K562 (cell line): ENCODE measurements at regions not wholly inside any gene's neighbourhood (a gene's known extent, or its start where the extent isn't known, plus 50 kb on each side); places are given as distances from the start of the nearest gene placed in this dataset.

Experiments
- ATAC-seq: fragments of 200-7000 bp; cut with Tn5 transposase; 3 replicates; pipeline ENCODE4 v1.9.1; 2020; ENCODE audit warnings: moderate library complexity
- BruUV-seq: library from RNA; stranded (reverse); fragments of 400-500 nt; replicated peaks from 2 replicates; lab custom pipeline; 2021; lab: Mats Ljungman, UMichigan
- CTCF ChIA-PET: fragments of 300-600 bp; formaldehyde crosslinking; extraction: SDS; loops from one replicate; lab custom pipeline; 2021; ENCODE audit warnings: low intra/inter-chr PET ratio; lab: Yijun Ruan, JAX
- POLR2A ChIA-PET: fragments of 300-600, 350-650 bp; sonication (Branson Sonifier 250); formaldehyde crosslinking; extraction: SDS; loops from one replicate; lab custom pipeline; 2021; ENCODE audit warnings: antibody characterized with exemption, inconsistent platforms; lab: Yijun Ruan, JAX
- DNase-seq, 4 experiments: peaks; one replicate each; pipeline versions ENCODE4 v3.0.0 to v3.0.0-alpha.2; 2011 to 2018; ENCODE audit warnings: low spot score in 3 of 4, mixed read lengths in 3 of 4; ENCODE audit errors: extremely low read depth in 1 of 4
- FAIRE-seq: peaks from 2 replicates; lab custom pipeline; 2011; peaks lifted over from hg19 to GRCh38; lab: Jason Lieb, UNC
- H2AFZ ChIP-seq: 2 replicates; pipeline ENCODE4 v1.6.0; 2011; ENCODE audit warnings: low read depth, low read length, control low read depth, inconsistent platforms
- H3K27ac ChIP-seq: fragments of 200-600 bp; 3 replicates; pipeline ENCODE4 v1.8.0; 2011; ENCODE audit warnings: low read depth, mild to moderate bottlenecking, control low read depth, inconsistent platforms, low read length, moderate library complexity, mixed read lengths; ENCODE audit errors: extremely low read depth
- H3K27me3 ChIP-seq, 2 experiments: fragments of 300-600 bp in 1 of 2; 2 replicates in 1 of 2; 3 replicates in 1 of 2; pipeline versions ENCODE4 v1.6.0 to v1.8.0; 2011; ENCODE audit warnings: inconsistent platforms in 2 of 2, low read length in 2 of 2, mild to moderate bottlenecking in 1 of 2, mixed read lengths in 1 of 2, moderate library complexity in 1 of 2; ENCODE audit not compliant: control insufficient read depth in 2 of 2, insufficient read depth in 2 of 2
- H3K36me3 ChIP-seq: fragments of 300-600 bp; 3 replicates; pipeline ENCODE4 v1.8.0; 2011; ENCODE audit warnings: mild to moderate bottlenecking, low read length, inconsistent platforms; ENCODE audit not compliant: control insufficient read depth, insufficient read depth
- H3K4me1 ChIP-seq, 2 experiments: fragments of 200-600 bp in 1 of 2; replicated peaks in 1 of 2; 2 replicates in 1 of 2; 3 replicates in 1 of 2; pipeline versions ENCODE4 v1.5.1 to v1.8.0; 2011; ENCODE audit warnings: inconsistent platforms in 2 of 2, low read length in 2 of 2, mild to moderate bottlenecking in 1 of 2, mixed read lengths in 1 of 2, moderate library complexity in 1 of 2; ENCODE audit not compliant: control insufficient read depth in 2 of 2, insufficient read depth in 2 of 2
- H3K4me2 ChIP-seq: 2 replicates; pipeline ENCODE4 v1.6.1; 2011; ENCODE audit warnings: low read length, control low read depth, inconsistent platforms, mixed read lengths; ENCODE audit not compliant: insufficient read depth
- H3K4me3 ChIP-seq: fragments of 200-600 bp; sonication (generic), shearing (Covaris generic); 2 replicates; pipeline ENCODE4 v1.5.1; 2016; ENCODE audit warnings: control low read depth, inconsistent platforms
- H3K79me2 ChIP-seq: fragments of 200-600 bp; 3 replicates; pipeline ENCODE4 v1.8.0; 2011; ENCODE audit warnings: low read length, inconsistent platforms; ENCODE audit not compliant: control insufficient read depth, insufficient read depth
- H3K9ac ChIP-seq, 2 experiments: 2 replicates each; pipeline versions ENCODE4 v1.6.0 to v1.6.1; 2011; ENCODE audit warnings: low read depth in 2 of 2, low read length in 2 of 2, control low read depth in 1 of 2, inconsistent platforms in 1 of 2, mild to moderate bottlenecking in 1 of 2, mixed read lengths in 1 of 2; ENCODE audit not compliant: insufficient read depth in 1 of 2
- H3K9me1 ChIP-seq: one replicate; pipeline ENCODE4 v1.6.0; 2011; ENCODE audit warnings: inconsistent platforms, mild to moderate bottlenecking, low read length, moderate library complexity; ENCODE audit not compliant: control insufficient read depth, insufficient read depth
- H3K9me3 ChIP-seq: replicated peaks from 2 replicates; pipeline ENCODE4 v1.5.1; 2011; ENCODE audit warnings: low read depth, low read length, inconsistent platforms; ENCODE audit not compliant: control insufficient read depth, insufficient read depth
- H4K20me1 ChIP-seq: replicated peaks from 2 replicates; pipeline ENCODE4 v1.6.1; 2011; ENCODE audit warnings: low read length, inconsistent platforms, mixed read lengths; ENCODE audit not compliant: control insufficient read depth, insufficient read depth
- BRCA1 ChIP-seq, 2 experiments: fragments of 450-650 bp in 1 of 2; sonication (generic) in 1 of 2; formaldehyde crosslinking in 1 of 2; IDR thresholded peaks; 2 replicates each; pipeline versions ENCODE4 v1.5.0 to v1.6.1; 2017 to 2020; ENCODE audit warnings: mild to moderate bottlenecking in 1 of 2, missing genetic modification reagents in 1 of 2
- BRD9 ChIP-seq: fragments of 450-650 bp; IDR thresholded peaks from 2 replicates; pipeline ENCODE4 v1.6.1; 2018; ENCODE audit warnings: low read depth; ENCODE audit not compliant: partially characterized antibody
- CTBP1 ChIP-seq: fragments of 450-650 bp; IDR thresholded peaks from 2 replicates; pipeline ENCODE4 v1.6.1; 2016; ENCODE audit warnings: borderline replicate concordance
- ERF ChIP-seq: fragments of 450-650 bp; formaldehyde crosslinking; IDR thresholded peaks from 2 replicates; pipeline ENCODE4 v1.4.0; 2020; ENCODE audit warnings: mild to moderate bottlenecking, mixed read lengths
- HBP1 ChIP-seq: fragments of 450-650 bp; formaldehyde crosslinking; IDR thresholded peaks from 2 replicates; pipeline ENCODE4 v1.4.0; 2022; ENCODE audit warnings: missing genetic modification characterization
- KLF13 ChIP-seq: fragments of 450-650 bp; IDR thresholded peaks from 2 replicates; pipeline ENCODE4 v1.6.1; 2016; ENCODE audit warnings: missing genetic modification characterization, low read depth, mild to moderate bottlenecking, missing compliant biosample characterization, moderate library complexity, borderline replicate concordance
- MTF1 ChIP-seq: fragments of 250-450 bp; sonication (Bioruptor Pico); IDR thresholded peaks from 2 replicates; pipeline ENCODE4 v1.9.0; 2021; ENCODE audit warnings: moderate library complexity, mild to moderate bottlenecking, inconsistent platforms, borderline replicate concordance
- PPARD ChIP-seq: fragments of 250-450 bp; sonication (Bioruptor Pico); IDR thresholded peaks from 2 replicates; pipeline ENCODE4 v1.8.0; 2022; ENCODE audit warnings: inconsistent platforms, mild to moderate bottlenecking, moderate library complexity
- RB1 ChIP-seq: fragments of 450-650 bp; IDR thresholded peaks from 2 replicates; pipeline ENCODE4 v1.6.1; 2017; ENCODE audit warnings: low read depth, mild to moderate bottlenecking
- SAFB2 ChIP-seq: fragments of 200-400 bp; formaldehyde crosslinking; IDR thresholded peaks from 2 replicates; pipeline ENCODE4 v1.6.1; 2018; ENCODE audit warnings: borderline replicate concordance, low read length, low read depth, moderate library complexity; ENCODE audit not compliant: severe bottlenecking
- SMC3 ChIP-seq: conservative IDR thresholded peaks from 2 replicates; pipeline ENCODE4 v1.6.1; 2011; ENCODE audit warnings: low read depth, low read length, improper control_type of control experiment; ENCODE audit not compliant: insufficient read depth
- ZNF274 ChIP-seq: IDR thresholded peaks from 2 replicates; pipeline ENCODE4 v1.6.1; 2011; ENCODE audit warnings: low read depth, mild to moderate bottlenecking, low read length, moderate library complexity, borderline replicate concordance
- ZNF445 ChIP-seq: fragments of 250-450 bp; sonication (Bioruptor Pico); IDR thresholded peaks from 2 replicates; pipeline ENCODE4 v1.4.0; 2020; ENCODE audit warnings: low read depth, mild to moderate bottlenecking, moderate library complexity
- WGBS: fragments of 100-300 bp; shearing (Covaris generic); methylation state at CpG from one replicate; pipeline ENCODE4 v1.1.6; 2016; ENCODE audit warnings: low coverage, mixed read lengths; ENCODE audit not compliant: insufficient coverage; ENCODE audit errors: missing lambda C conversion rate; 5-methylcytosine and 5-hydroxymethylcytosine counted together
- in situ Hi-C: fragments of 300-500 bp; cut with MboI; formaldehyde crosslinking; loops from 4 replicates; pipeline ENCODE4 v1.15.0; 2018; ENCODE audit warnings: inconsistent platforms, mixed read lengths
- intact Hi-C: fragments of 100-400 bp; cut with micrococcal nuclease; formaldehyde crosslinking; loops from 2 replicates; pipeline ENCODE4 v1.14.2; 2022
- TF ChIP-seq, protein P1 (sequence below): fragments of 450-650 bp; formaldehyde crosslinking; IDR thresholded peaks from 2 replicates; pipeline ENCODE4 v1.4.0; 2020; ENCODE audit warnings: mild to moderate bottlenecking, moderate library complexity
- TF ChIP-seq, protein P2 (sequence below): IDR thresholded peaks from 2 replicates; pipeline ENCODE4 v1.6.1; 2011; ENCODE audit not compliant: insufficient read length; ENCODE audit errors: extremely low read depth
- TF ChIP-seq, protein P3 (sequence below): fragments of 250-450 bp; sonication (Bioruptor Pico); IDR thresholded peaks from 2 replicates; pipeline ENCODE4 v1.8.0; 2022; ENCODE audit warnings: inconsistent platforms
- TF ChIP-seq, protein P4 (sequence below): fragments of 250-450 bp; sonication (Bioruptor Pico); IDR thresholded peaks from 2 replicates; pipeline ENCODE4 v1.8.0; 2021; ENCODE audit warnings: moderate library complexity, mild to moderate bottlenecking, inconsistent platforms

DNA sequence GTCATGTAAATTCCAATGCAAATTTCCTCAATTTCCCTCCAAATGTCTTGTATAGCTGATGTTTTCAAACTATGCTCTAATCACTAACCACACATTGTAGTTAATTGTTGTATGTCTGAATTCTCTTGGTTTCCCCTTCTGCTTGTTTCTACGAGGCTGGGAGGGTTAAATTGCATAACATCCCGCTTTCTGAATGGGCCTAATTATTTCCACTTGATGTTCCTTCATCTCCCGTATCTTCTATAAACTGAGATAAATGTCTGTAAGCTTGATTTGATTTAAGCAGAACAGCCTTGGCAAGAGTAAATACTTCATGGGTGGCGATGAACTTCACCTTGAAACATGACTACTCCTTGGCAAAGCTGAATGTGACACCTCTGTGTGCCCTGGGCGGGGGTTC, 72.2 kb downstream of the SERINC2 start:
- Histone ChIP-seq H3K9me3 (no peaks in the 10 kb centered on the region), H3K9me1 (no peaks in the 10 kb centered on the region), H3K4me2 (no peak overlapping the region), H3K4me1 (peaks cover 0 to 17% of the 10 kb centered on the region in 2 experiments; a peak in 3 of 5 replicates), H3K36me3 (no peaks in the 10 kb centered on the region), H3K27ac (no peak overlapping the region), H3K27me3 (peaks cover 0 to 6% of the 10 kb centered on the region in 2 experiments; a peak in 2 of 5 replicates), H3K4me3 (no peak overlapping the region), H4K20me1 (no peaks in the 10 kb centered on the region), H3K79me2 (no peaks in the 10 kb centered on the region), H2AFZ (no peak overlapping the region), H3K9ac (no peak overlapping the region)
- TF ChIP-seq, protein P1, sequence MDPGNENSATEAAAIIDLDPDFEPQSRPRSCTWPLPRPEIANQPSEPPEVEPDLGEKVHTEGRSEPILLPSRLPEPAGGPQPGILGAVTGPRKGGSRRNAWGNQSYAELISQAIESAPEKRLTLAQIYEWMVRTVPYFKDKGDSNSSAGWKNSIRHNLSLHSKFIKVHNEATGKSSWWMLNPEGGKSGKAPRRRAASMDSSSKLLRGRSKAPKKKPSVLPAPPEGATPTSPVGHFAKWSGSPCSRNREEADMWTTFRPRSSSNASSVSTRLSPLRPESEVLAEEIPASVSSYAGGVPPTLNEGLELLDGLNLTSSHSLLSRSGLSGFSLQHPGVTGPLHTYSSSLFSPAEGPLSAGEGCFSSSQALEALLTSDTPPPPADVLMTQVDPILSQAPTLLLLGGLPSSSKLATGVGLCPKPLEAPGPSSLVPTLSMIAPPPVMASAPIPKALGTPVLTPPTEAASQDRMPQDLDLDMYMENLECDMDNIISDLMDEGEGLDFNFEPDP (CRISPR knock-in tag), result no peak
- no peak for TF ChIP-seq BRCA1 (IDR thresholded peaks at IDR 0.05)
- TF ChIP-seq BRCA1 (CRISPR knock-in tag; IDR thresholded peaks at IDR 0.05), result no peak
- TF ChIP-seq BRD9, result no peak
- no peak for TF ChIP-seq ZNF274
- no peak for TF ChIP-seq MTF1 (CRISPR knock-in tag)
- no peak for TF ChIP-seq ZNF445 (CRISPR knock-in tag)
- TF ChIP-seq RB1, result no peak
- TF ChIP-seq, protein P2, sequence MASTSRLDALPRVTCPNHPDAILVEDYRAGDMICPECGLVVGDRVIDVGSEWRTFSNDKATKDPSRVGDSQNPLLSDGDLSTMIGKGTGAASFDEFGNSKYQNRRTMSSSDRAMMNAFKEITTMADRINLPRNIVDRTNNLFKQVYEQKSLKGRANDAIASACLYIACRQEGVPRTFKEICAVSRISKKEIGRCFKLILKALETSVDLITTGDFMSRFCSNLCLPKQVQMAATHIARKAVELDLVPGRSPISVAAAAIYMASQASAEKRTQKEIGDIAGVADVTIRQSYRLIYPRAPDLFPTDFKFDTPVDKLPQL, result no peak
- no peak for TF ChIP-seq PPARD (CRISPR knock-in tag)
- TF ChIP-seq KLF13 (tag), result no peak
- TF ChIP-seq ERF (CRISPR knock-in tag), result no peak
- TF ChIP-seq HBP1, result no peak
- no peak for TF ChIP-seq SAFB2
- TF ChIP-seq, protein P3, sequence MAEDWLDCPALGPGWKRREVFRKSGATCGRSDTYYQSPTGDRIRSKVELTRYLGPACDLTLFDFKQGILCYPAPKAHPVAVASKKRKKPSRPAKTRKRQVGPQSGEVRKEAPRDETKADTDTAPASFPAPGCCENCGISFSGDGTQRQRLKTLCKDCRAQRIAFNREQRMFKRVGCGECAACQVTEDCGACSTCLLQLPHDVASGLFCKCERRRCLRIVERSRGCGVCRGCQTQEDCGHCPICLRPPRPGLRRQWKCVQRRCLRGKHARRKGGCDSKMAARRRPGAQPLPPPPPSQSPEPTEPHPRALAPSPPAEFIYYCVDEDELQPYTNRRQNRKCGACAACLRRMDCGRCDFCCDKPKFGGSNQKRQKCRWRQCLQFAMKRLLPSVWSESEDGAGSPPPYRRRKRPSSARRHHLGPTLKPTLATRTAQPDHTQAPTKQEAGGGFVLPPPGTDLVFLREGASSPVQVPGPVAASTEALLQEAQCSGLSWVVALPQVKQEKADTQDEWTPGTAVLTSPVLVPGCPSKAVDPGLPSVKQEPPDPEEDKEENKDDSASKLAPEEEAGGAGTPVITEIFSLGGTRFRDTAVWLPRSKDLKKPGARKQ (CRISPR knock-in tag), result no peak
- no peak for TF ChIP-seq SMC3
- no peak for TF ChIP-seq CTBP1
- TF ChIP-seq, protein P4, sequence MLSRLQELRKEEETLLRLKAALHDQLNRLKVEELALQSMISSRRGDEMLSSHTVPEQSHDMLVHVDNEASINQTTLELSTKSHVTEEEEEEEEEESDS (CRISPR knock-in tag), result no peak
- intact Hi-C loops, result no loop called here
- DNase-seq (no peak), ATAC-seq (no peak), FAIRE-seq (no peak)
- in situ Hi-C loops, result no loop called here
- ChIA-PET CTCF (no interaction called here), POLR2A (no interaction called here)
- BruUV-seq, result no TSS peak
- WGBS, result 30% methylated on average over 5 of the region's 5 CpGs
